ENCODE measurements at regions not wholly inside any gene's neighbourhood (a gene's known extent, or its start where the extent isn't known, plus 50 kb on each side); places are given as distances from the start of the nearest gene placed in this dataset.

- Histone ChIP-seq H3K27ac (no peak overlapping the region), H3K27me3 (no peaks in the 10 kb centered on the region), H3K79me2 (no peaks in the 10 kb centered on the region), H4K20me1 (ENCODE audit: insufficient read depth, poor library complexity, severe bottlenecking) (no peaks in the 10 kb centered on the region), H2AFZ (no peak overlapping the region), H3K4me2 (no peak overlapping the region), H3K4me3 (no peak overlapping the region), H3K9me3 (ENCODE audit: low read depth) (no peaks in the 10 kb centered on the region), H3K4me1 (ENCODE audit: insufficient read depth) (no peaks in the 10 kb centered on the region), H3K9me2 (replicated peaks; ENCODE audit: insufficient read depth) (no peaks in the 10 kb centered on the region), H3K36me3 (replicated peaks; ENCODE audit: insufficient read depth, low read depth) (no peaks in the 10 kb centered on the region)
- no peak for DNase-seq (ENCODE audit: low spot score)
- WGBS (ENCODE audit: low lambda C conversion rate, missing lambda C conversion rate): 70% methylated on average over 8 of the region's 8 CpGs
- TF ChIP-seq CTCF (IDR thresholded peaks at IDR 0.05; ENCODE audit: poor library complexity) (no peak), EZH2phosphoT487 (IDR thresholded peaks at IDR 0.05; ENCODE audit: low read depth, severe bottlenecking, unreplicated experiment) (no peak), EZH2 (IDR thresholded peaks at IDR 0.05; ENCODE audit: borderline replicate concordance) (no peak)
Observed at GRCh38 chr21:14313300-14313699, 69.6 kb downstream of the HSPA13 start.

- 71% methylated on average over 1 of the region's 1 CpG for WGBS (ENCODE audit: low lambda C conversion rate, missing lambda C conversion rate)
- H3K36me3 ChIP-seq (replicated peaks; ENCODE audit: insufficient read depth, low read depth): no peaks in the 10 kb centered on the region
- H3K27ac ChIP-seq: no peak overlapping the region
- H3K4me2 ChIP-seq: no peak overlapping the region
- DNase-seq (ENCODE audit: low spot score): no peak
- no peaks in the 10 kb centered on the region for H3K4me1 ChIP-seq (ENCODE audit: insufficient read depth)
- H4K20me1 ChIP-seq (ENCODE audit: insufficient read depth, poor library complexity, severe bottlenecking): no peaks in the 10 kb centered on the region
- no peak overlapping the region for H2AFZ ChIP-seq
- H3K27me3 ChIP-seq: no peaks in the 10 kb centered on the region
- H3K9me3 ChIP-seq (ENCODE audit: low read depth): no peaks in the 10 kb centered on the region
- H3K79me2 ChIP-seq: no peaks in the 10 kb centered on the region
- TF ChIP-seq EZH2phosphoT487 (IDR thresholded peaks at IDR 0.05; ENCODE audit: low read depth, severe bottlenecking, unreplicated experiment): no peak
- no peak for TF ChIP-seq EZH2 (IDR thresholded peaks at IDR 0.05; ENCODE audit: borderline replicate concordance)
- TF ChIP-seq CTCF (IDR thresholded peaks at IDR 0.05; ENCODE audit: poor library complexity): no peak
- no peaks in the 10 kb centered on the region for H3K9me2 ChIP-seq (replicated peaks; ENCODE audit: insufficient read depth)
- no peak overlapping the region for H3K4me3 ChIP-seq
Observed at GRCh38 chr21:14312871-14313270, 70.1 kb downstream of the HSPA13 start.

- H3K27me3 ChIP-seq: no peaks in the 10 kb centered on the region
- no peak overlapping the region for H3K4me3 ChIP-seq
- H3K36me3 ChIP-seq (replicated peaks; ENCODE audit: insufficient read depth, low read depth): no peaks in the 10 kb centered on the region
- no peaks in the 10 kb centered on the region for H3K4me1 ChIP-seq (ENCODE audit: insufficient read depth)
- H3K4me2 ChIP-seq: no peak overlapping the region
- no peak overlapping the region for H2AFZ ChIP-seq
- H3K79me2 ChIP-seq: no peaks in the 10 kb centered on the region
- H3K9me2 ChIP-seq (replicated peaks; ENCODE audit: insufficient read depth): no peaks in the 10 kb centered on the region
- no peaks in the 10 kb centered on the region for H4K20me1 ChIP-seq (ENCODE audit: insufficient read depth, poor library complexity, severe bottlenecking)
- TF ChIP-seq CTCF (IDR thresholded peaks at IDR 0.05; ENCODE audit: poor library complexity): no peak
- no peak for TF ChIP-seq EZH2 (IDR thresholded peaks at IDR 0.05; ENCODE audit: borderline replicate concordance)
- no peak for TF ChIP-seq EZH2phosphoT487 (IDR thresholded peaks at IDR 0.05; ENCODE audit: low read depth, severe bottlenecking, unreplicated experiment)
- no peaks in the 10 kb centered on the region for H3K9me3 ChIP-seq (ENCODE audit: low read depth)
- H3K27ac ChIP-seq: no peak overlapping the region
- DNase-seq (ENCODE audit: low spot score): no peak
- WGBS (ENCODE audit: low lambda C conversion rate, missing lambda C conversion rate): 75% methylated on average over 5 of the region's 5 CpGs
Observed at GRCh38 chr21:14308234-14308633, 74.7 kb downstream of the HSPA13 start.

All from hepatocyte (in vitro differentiated cells).